ENCODE measurements at regions not wholly inside any gene's neighbourhood (a gene's known extent, or its start where the extent isn't known, plus 50 kb on each side); places are given as distances from the start of the nearest gene placed in this dataset.

DNA sequence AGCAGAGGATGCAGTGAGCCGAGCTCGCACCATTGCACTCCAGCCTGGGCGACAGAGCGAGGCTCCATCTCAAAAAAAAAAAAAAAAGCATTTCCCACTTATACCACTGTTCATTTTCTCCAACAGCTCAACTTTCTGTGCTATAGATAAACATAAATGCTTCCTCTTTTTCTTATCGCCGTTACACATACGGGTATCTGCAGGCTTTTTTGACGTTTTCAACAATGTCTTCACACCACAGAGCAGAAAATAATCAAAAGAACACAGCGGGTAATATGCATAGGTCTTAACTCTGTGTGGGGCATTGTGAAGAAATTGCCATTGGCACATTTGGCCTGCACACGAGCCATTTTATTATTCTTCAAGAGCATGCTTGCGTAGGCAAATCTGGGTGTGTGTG lies 86.4 kb downstream of the CAPZA3 start:
- no peak for TF ChIP-seq CTCF (IDR thresholded peaks at IDR 0.05; ENCODE audit: poor library complexity)
- TF ChIP-seq EZH2 (IDR thresholded peaks at IDR 0.05; ENCODE audit: borderline replicate concordance) = no peak
- no peak for TF ChIP-seq EZH2phosphoT487 (IDR thresholded peaks at IDR 0.05; ENCODE audit: low read depth, severe bottlenecking, unreplicated experiment)

All from hepatocyte (in vitro differentiated cells).